ENCODE measurements at regions not wholly inside any gene's neighbourhood (a gene's known extent, or its start where the extent isn't known, plus 50 kb on each side); places are given as distances from the start of the nearest gene placed in this dataset.

DNA sequence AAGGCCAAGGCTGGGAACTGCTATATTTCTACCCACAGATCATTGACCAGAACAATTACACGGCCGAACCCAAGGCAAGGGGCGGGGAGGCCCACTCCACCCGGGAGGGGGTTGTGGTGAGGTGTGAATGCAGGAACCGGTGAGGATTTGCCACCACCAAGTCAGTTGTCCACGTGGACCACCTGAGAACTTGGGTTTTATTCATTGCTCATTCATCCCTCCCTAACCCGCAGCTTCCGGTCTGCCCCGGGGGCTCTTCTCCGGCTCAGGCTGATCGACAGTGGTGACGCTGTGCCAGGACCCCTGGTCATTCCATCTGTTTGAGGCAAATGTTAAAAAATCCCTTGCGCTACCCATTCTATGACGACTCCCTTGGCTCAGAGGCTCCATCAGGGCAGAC is 127.7 kb upstream of the RTL1 start:
- no peak overlapping the region for H3K9ac ChIP-seq (ENCODE audit: low read depth in 2 of 2, low read length in 2 of 2)
- no peaks in the 10 kb centered on the region for H3K36me3 ChIP-seq
- H3K9me3 ChIP-seq: no peaks in the 10 kb centered on the region
- H3K27me3 ChIP-seq: no peaks in the 10 kb centered on the region
- H3K4me3 ChIP-seq: no peak overlapping the region
- no peaks in the 10 kb centered on the region for H3K4me1 ChIP-seq
- H3K27ac ChIP-seq: no peak overlapping the region
- TF ChIP-seq, protein P1, sequence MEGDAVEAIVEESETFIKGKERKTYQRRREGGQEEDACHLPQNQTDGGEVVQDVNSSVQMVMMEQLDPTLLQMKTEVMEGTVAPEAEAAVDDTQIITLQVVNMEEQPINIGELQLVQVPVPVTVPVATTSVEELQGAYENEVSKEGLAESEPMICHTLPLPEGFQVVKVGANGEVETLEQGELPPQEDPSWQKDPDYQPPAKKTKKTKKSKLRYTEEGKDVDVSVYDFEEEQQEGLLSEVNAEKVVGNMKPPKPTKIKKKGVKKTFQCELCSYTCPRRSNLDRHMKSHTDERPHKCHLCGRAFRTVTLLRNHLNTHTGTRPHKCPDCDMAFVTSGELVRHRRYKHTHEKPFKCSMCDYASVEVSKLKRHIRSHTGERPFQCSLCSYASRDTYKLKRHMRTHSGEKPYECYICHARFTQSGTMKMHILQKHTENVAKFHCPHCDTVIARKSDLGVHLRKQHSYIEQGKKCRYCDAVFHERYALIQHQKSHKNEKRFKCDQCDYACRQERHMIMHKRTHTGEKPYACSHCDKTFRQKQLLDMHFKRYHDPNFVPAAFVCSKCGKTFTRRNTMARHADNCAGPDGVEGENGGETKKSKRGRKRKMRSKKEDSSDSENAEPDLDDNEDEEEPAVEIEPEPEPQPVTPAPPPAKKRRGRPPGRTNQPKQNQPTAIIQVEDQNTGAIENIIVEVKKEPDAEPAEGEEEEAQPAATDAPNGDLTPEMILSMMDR (IDR thresholded peaks at IDR 0.05): no peak
- DNase-seq: no peak
- intact Hi-C loops (cut with DNase I): no loop called here

DNA sequence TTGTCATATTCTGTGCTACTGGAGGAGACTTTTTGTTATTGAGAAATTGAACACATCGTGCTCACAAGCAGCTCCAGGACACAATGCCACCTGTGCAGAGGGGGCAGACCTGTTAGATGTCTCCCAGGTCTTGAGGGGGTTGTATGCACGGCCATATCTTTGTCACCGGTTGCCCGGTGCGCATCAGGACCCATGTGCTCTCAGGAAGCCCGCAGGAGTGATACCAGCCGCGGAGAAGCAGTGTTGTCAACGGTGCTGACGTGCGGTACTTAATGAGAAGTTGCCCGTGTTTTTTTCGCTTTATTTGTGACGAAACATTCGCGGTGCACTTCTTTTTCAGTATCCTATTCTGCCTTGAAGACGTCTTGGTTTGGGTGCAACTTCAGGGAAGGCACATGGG is 128.2 kb upstream of the RTL1 start:
- TF ChIP-seq, protein P1 (IDR thresholded peaks at IDR 0.05): no peak
- H3K36me3 ChIP-seq: no peaks in the 10 kb centered on the region
- no peak overlapping the region for H3K4me3 ChIP-seq
- H3K27ac ChIP-seq: no peak overlapping the region
- no peak for DNase-seq
- H3K9ac ChIP-seq (ENCODE audit: low read depth in 2 of 2, low read length in 2 of 2): no peak overlapping the region
- H3K4me1 ChIP-seq: no peaks in the 10 kb centered on the region
- H3K27me3 ChIP-seq: no peaks in the 10 kb centered on the region
- no peaks in the 10 kb centered on the region for H3K9me3 ChIP-seq
- intact Hi-C loops (cut with DNase I): no loop called here

DNA sequence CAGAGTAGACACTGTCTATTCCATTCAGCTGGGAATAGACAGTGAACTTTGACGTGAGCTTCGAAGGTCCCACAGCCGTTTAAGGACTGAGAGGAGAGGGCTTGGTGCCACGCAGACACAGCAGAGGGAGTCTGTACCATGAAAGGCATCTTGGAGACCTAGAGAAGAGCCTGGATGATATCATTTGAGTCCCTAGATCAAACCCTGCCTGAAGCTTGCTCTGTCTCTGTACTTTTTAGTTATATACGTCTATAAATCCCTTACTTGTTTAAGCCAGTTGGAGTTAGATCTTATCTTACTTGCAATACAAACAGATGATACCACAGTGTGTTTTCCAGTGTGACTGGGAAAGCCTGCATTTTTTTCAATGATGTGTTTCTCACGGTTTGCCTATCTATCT is 128.9 kb upstream of the RTL1 start:
- Histone ChIP-seq H3K27me3 (no peaks in the 10 kb centered on the region), H3K9ac (ENCODE audit: low read depth in 2 of 2, low read length in 2 of 2) (no peak overlapping the region), H3K27ac (no peak overlapping the region), H3K9me3 (no peaks in the 10 kb centered on the region), H3K4me3 (no peak overlapping the region), H3K36me3 (no peaks in the 10 kb centered on the region), H3K4me1 (no peaks in the 10 kb centered on the region)
- intact Hi-C loops (cut with DNase I): no loop called here
- no peak for DNase-seq
- TF ChIP-seq, protein P1 (IDR thresholded peaks at IDR 0.05): no peak

DNA sequence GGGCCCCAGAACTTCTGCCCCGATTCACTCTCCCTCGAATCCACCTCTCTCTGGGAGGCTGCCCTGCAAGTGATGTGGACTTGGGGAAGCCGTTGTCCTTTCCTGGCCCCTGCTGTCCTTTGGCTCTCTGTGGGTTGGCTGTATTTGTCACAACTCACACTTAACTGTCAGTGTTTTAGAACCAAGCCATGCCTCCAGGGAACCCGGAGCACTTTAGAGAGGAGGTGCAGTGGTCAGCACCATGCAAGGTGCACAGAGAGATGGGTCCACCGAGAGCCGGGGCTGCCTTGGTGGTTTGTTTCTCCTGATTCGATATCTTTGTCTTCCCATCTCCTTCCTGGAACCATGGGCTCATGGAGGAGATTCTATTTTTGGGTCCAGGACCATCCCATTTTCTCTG is 129.5 kb upstream of the RTL1 start:
- intact Hi-C loops (cut with DNase I): no loop called here
- H3K27ac ChIP-seq: no peak overlapping the region
- no peaks in the 10 kb centered on the region for H3K9me3 ChIP-seq
- TF ChIP-seq, protein P1 (IDR thresholded peaks at IDR 0.05): no peak
- H3K36me3 ChIP-seq: no peaks in the 10 kb centered on the region
- no peak overlapping the region for H3K9ac ChIP-seq (ENCODE audit: low read depth in 2 of 2, low read length in 2 of 2)
- H3K27me3 ChIP-seq: no peaks in the 10 kb centered on the region
- DNase-seq: no peak
- no peak overlapping the region for H3K4me3 ChIP-seq
- H3K4me1 ChIP-seq: no peaks in the 10 kb centered on the region

DNA sequence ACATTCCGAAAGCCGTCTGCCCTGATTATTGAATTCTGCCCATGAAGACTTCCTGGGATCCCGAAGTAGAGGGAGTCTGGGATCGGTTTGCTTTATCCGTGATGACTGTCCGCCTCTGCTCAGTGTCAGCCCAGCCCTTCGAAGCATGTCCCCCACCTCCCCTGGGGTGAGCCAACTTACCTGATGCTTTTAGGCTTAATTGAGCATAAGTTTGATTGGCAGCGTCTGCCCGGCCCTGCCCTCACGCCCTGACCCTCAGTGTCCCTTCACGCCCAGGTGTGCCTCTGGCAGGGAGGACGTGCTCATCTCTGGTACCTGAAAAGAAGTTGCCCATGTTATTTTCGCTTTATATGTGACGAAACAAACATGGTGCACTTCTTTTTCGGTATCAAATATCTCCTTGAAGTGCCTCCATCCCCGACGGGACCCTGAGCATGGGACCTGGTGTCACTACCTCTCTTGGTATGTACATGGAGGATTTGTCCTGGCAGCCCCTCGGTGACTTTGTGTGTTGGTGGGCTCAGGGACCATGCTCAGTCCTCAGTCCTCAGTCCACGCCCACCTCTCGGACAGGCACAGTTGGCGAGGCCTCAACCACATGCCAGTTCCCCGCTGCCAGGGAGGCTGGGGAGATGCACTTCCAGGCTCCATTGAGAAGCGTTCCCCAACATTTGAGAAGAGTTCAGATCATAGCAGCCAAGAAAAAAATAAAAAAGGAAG is 130.1 kb upstream of the RTL1 start:
- H3K36me3 ChIP-seq: no peaks in the 10 kb centered on the region
- TF ChIP-seq, protein P1 (IDR thresholded peaks at IDR 0.05): no peak
- H3K27ac ChIP-seq: no peak overlapping the region
- H3K4me1 ChIP-seq: no peaks in the 10 kb centered on the region
- DNase-seq: no peak
- H3K27me3 ChIP-seq: no peaks in the 10 kb centered on the region
- H3K4me3 ChIP-seq: no peak overlapping the region
- intact Hi-C loops (cut with DNase I): no loop called here
- no peak overlapping the region for H3K9ac ChIP-seq (ENCODE audit: low read depth in 2 of 2, low read length in 2 of 2)
- no peaks in the 10 kb centered on the region for H3K9me3 ChIP-seq

Measured in colonic mucosa (tissue), 4 donors.